HG03354 (cell line): ENCODE measurements at regions not wholly inside any gene's neighbourhood (a gene's known extent, or its start where the extent isn't known, plus 50 kb on each side); places are given as distances from the start of the nearest gene placed in this dataset.
A peak's percentile ranks its signal among the peaks of the same experiment; 100 is the strongest.
"Not testable (repeated sequence)": the region's sequence is repeated elsewhere in the genome, so short reads cannot be mapped to it uniquely, and the experiment has no call there.

Experiments
- ATAC-seq: cut with Tn5 transposase; IDR thresholded peaks from one replicate; pipeline ENCODE4 v1.9.1; 2021; ENCODE audit warnings: mild to moderate bottlenecking; ENCODE audit not compliant: unreplicated experiment, poor library complexity, severe bottlenecking

DNA sequence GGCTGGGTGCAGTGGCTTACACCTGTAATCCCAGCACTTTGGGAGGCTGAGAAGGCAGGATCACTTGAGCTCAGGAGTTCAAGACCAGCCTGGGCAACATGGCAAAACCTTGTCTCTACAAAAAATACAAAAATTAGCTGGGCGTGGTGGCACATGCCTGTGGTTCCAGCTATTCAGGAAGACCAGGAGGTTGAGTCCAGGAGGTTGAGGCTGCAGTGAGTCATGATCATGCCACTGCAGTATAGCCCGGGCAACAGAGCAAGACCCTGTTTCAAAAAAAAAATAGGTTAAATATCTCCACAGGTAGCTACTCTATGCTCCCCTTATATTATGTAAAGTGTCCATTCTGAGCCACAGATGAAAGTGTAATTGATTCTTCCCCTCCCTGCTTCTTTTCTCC lies 89.3 kb upstream of the MYO3A start:
- not testable (repeated sequence) for ATAC-seq

DNA sequence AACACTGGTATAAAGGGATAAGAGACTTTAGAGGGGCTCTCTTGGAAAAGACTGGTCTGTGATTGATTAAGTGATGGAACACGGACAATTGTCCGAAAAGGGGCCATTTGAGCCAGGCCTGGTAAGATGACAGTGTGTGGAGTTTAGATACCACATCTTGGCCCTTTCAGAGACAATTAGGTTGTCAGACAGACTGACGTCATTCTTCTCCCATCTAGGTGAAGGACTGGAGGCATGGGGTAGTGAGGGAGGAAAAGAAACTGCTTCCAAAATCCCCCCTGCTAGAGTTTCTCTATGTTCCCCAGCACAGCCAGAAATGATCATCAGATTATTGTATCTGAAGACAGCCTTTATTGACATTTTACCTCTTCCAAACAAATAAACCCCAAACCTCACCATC lies 84.8 kb upstream of the MYO3A start:
- no peak for ATAC-seq

DNA sequence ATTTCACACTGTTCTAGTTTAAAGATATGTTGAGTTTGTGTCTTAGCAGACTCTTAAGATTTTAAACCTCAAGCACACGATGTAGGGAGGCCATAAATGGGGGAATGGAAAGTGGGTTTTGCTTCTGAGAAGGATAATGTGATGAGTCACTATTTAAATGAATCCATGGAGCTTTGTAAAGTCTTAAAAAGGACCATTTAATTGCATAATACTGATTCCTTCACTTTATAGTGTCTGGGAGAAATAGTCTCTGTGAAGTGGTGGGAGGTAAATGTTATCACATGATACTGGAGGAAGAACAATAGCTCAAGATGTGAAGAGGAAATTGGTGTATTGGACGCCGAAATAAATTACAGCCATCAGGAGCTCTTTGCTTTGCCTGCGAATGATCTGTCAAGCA lies 84.0 kb upstream of the MYO3A start:
- no peak for ATAC-seq

DNA sequence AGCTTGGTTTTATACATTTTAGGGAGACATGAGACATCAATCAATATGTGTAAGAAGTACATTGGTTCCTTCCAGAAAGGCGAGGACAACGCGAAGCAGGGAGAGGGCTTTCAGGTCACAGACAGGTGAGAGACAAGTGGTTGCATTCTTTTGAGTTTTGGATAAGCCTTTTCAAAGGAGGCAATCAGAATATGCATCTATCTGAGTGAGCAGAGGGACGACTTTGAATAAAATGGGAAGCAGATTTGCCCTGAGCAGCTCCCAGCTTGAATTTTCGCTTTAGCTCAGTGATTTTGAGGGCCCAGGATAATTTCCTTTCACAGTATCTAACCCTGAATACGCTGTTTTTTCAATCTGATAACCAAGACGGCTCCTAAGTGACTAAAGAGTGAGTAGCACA lies 82.5 kb upstream of the MYO3A start:
- ATAC-seq = no peak

DNA sequence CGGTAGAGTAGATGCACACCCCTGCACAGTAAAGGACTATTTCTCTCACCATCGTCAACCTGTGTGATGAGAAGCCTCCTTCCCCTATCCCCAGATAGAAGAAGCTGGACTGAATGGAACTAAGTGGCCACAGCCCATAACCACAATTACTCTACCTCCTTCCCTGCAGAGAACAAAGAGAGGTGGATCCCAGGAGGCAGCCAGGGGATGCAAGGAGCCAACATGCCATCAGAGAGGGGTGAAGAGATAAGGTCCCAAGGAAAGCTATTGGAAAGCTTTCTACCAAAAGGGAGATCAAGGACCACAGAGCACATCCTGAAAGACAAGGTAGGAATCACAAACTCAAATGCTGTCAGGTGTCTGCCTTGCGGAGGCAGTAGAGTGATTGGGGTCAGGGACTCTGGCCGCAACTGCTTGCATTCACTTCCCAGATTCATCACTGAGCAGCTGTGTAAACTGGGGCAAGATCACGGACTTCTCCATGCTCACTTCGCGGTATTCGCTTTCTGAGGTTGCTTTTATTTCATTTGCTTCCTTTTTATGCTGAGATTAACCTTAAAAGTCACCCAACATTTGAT lies 81.6 kb upstream of the MYO3A start:
- no peak for ATAC-seq

DNA sequence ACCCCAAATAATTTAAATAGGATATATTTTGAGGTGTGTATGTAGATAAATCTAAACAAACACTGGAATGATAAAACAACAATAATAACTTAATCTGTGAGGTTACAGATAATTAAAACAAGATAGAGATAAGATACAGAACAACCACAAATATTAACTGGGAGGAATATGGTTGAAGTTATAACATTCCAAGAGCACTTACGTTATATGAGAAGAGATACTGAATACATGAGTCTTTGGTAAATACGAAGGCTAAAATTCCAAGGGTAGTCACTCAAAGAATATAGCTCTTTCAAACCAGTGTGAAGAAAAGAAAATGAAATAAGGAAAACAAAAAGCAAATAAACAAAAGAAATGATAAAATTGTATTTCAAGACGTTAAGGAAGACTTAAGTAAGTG lies 76.0 kb upstream of the MYO3A start:
- ATAC-seq = no peak

DNA sequence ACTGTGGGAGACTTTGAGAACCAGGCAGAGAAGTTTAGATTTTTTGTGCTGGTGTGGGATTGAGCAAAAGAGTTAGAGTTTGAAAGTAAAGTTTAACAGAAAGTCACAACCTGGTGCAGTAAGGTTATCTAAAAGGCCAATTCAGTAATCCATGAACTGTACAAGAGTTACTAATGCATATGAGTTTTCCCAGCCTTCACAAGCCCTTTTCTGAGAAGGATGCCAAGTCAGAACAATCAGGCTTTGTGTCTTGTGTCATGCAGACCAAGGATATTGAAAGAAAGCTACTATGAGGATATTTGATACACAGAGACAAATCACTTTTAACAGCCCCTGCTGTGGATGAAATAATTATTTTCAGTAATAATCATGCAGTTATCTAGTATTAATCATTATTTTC lies 68.8 kb upstream of the MYO3A start:
- no peak for ATAC-seq

DNA sequence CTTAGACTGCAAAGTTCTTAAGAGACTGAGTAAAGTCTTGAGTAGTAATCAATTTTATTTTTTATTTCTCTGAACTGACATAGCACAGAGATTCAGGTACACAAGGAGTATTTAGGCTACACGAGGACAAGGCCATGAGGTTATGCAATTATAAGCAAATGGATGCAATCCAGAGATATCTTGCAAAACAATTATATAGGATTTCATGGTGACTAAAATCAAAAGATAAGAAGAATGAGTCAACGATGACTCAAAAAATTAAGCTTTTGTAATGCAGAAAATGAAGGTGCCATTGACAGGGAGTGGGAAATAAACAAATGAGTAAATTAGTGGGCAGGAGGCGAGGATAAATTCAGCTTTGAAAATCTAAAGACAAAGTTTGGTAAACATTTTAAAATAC lies 66.7 kb upstream of the MYO3A start:
- no peak for ATAC-seq

DNA sequence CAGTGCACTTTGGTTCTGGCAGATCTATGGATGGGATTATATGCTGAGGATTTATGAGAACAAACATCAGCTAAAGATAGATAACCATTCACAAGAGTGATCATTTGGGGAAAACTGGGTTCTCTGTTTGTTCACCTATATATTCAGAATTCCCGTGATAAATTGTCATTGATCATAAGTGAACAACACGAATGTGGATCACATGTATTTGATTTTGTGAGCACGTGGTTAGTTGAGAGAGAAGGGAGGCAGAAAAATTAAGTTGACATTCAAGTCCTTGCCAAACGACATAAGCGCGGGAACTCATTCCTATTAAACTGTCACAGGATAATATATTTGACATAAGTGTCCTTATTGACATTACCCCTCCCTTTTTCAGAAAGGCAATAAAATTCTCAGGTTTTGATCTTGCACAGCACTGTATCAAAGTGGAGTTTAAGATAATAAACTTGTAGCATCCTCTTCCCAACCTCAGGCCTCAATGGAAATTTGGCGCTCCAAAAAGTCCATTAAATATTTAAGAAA lies 64.9 kb upstream of the MYO3A start:
- no peak for ATAC-seq

DNA sequence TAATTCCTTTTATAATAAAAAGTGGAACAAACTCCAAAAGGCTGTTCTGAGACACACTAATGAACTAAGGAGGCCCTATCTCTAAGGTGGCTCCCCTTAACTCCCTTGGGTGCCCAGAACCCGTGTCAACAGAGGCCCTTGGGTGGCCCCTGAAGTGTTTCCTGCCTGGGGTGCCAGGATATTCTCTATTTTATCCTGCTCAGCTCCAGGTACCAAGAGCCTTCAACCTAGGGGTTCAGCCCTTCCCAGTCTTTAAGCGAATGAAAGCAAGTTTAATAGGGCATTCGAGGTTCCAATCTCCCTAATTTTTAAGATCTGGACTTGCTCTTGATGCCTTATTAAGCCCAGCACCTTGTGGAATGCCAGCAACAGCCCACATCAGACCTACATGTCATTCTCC lies 64.4 kb upstream of the MYO3A start:
- ATAC-seq = no peak

DNA sequence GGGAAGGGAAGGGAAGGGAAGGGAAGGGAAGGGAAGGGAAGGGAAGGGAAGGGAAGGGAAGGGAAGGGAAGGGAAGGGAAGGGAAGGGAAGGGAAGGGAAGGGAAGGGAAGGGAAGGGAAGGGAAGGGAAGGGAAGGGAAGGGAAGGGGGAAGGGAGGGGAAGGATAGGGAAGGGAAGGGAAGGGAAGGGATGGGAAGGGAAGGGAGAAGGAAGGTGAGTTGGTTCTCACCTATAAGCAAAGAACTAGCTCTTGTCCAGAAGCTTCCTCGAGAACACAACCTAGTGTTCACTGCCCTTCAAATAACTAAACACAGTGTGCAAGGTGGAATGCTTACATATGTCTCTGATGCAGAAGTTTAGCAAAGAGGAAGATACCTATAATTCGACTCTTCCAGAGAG lies 59.6 kb upstream of the MYO3A start:
- ATAC-seq = not testable (repeated sequence)

DNA sequence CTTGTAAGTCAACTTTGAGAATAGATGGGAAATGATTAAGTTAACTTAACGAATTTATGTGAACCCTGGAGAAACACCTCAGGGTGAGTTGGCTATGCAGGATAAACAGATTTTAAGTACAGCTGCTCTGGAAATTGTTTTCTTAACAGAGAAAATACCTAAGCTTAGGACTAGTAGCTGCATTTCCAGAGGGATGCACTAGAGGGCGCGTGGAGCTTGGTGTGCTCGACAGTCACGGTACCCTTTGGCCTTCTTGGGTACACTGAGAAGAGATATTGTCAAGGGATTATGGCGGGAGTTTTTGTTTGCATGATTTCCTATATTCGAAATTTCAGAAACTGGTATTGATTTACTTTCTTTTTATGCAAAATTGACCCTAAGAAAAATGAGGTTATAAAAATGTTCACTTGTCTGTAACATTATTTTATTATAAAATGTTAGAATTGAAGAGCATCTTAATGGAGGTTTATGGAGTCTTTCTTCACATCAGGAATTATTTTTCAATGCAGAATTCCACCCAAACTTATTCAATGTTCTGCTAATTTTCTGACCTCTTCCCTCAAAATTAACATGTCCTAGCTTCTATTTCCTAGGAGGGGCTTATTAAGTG lies 58.4 kb upstream of the MYO3A start:
- ATAC-seq = peak; percentile 97

DNA sequence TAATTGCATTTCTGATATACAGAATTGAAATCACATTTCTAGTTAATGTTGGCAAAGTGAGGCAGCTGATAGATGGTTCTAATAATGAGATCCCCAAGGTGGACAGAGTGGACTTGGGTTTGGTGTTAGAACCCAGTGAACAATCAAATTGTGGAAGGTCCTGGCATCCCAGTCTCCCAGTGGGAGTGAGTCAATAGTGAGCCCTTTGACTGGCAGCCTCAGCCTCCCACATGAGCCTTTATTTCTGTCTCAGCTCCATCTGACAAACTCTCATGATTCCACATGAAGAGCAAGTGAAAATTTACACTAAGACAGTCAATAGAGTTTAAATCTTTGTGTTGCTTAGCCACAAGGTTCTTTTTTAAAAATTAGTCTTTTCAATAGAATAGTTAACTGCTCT lies 56.7 kb upstream of the MYO3A start:
- ATAC-seq = no peak
